ENCODE measurements at regions not wholly inside any gene's neighbourhood (a gene's known extent, or its start where the extent isn't known, plus 50 kb on each side); places are given as distances from the start of the nearest gene placed in this dataset.
A peak's percentile ranks its signal among the peaks of the same experiment; 100 is the strongest.

- no peak overlapping the region for H3K27ac ChIP-seq
- no peaks in the 10 kb centered on the region for H3K36me3 ChIP-seq
- peaks cover 0 to 50% (median 9%) of the 10 kb centered on the region in 4 donors for H3K4me1 ChIP-seq
- no peak overlapping the region for H3K4me3 ChIP-seq
- no peaks in the 10 kb centered on the region for H3K27me3 ChIP-seq
- intact Hi-C loops (cut with DNase I), result no loop called here
- DNase-seq (no peak), ATAC-seq (no peak)
- TF ChIP-seq CTCF (IDR thresholded peaks at IDR 0.05) (no peak), POLR2A (IDR thresholded peaks at IDR 0.05) (no peak)
- 81% methylated on average over 4 of the region's 6 CpGs for WGBS (ENCODE audit: insufficient coverage, low coverage, low lambda C conversion rate, missing lambda C conversion rate)
- H3K9me3 ChIP-seq, result no peaks in the 10 kb centered on the region
Measured at GRCh38 chr2:134133622-134134312, 120.1 kb upstream of the MGAT5 start.

GRCh38 chr2:134134313-134134706 is 119.6 kb upstream of the MGAT5 start:
- H3K36me3 ChIP-seq, result no peaks in the 10 kb centered on the region
- DNase-seq (no peak), ATAC-seq (no peak)
- H3K4me1 ChIP-seq, result peaks cover 0 to 53% (median 9%) of the 10 kb centered on the region in 4 donors
- H3K27ac ChIP-seq, result no peak overlapping the region
- intact Hi-C loops (cut with DNase I), result no loop called here
- no peak overlapping the region for H3K4me3 ChIP-seq
- TF ChIP-seq CTCF (IDR thresholded peaks at IDR 0.05) (no peak), POLR2A (IDR thresholded peaks at IDR 0.05) (no peak)
- H3K9me3 ChIP-seq, result no peaks in the 10 kb centered on the region
- 78% methylated on average over 1 of the region's 2 CpGs for WGBS (ENCODE audit: insufficient coverage, low coverage, low lambda C conversion rate, missing lambda C conversion rate)
- H3K27me3 ChIP-seq, result no peaks in the 10 kb centered on the region

GRCh38 chr2:134134827-134135226 is 119.0 kb upstream of the MGAT5 start:
- H3K4me1 ChIP-seq, result peaks cover 0 to 59% (median 12%) of the 10 kb centered on the region in 4 donors
- H3K36me3 ChIP-seq, result no peaks in the 10 kb centered on the region
- no peaks in the 10 kb centered on the region for H3K9me3 ChIP-seq
- WGBS (ENCODE audit: insufficient coverage, low coverage, low lambda C conversion rate, missing lambda C conversion rate), result 35% methylated on average over 3 of the region's 3 CpGs
- no peaks in the 10 kb centered on the region for H3K27me3 ChIP-seq
- no peak overlapping the region for H3K27ac ChIP-seq
- TF ChIP-seq POLR2A (IDR thresholded peaks at IDR 0.05) (no peak), CTCF (IDR thresholded peaks at IDR 0.05) (no peak)
- intact Hi-C loops (cut with DNase I), result no loop called here
- no peak for DNase-seq
- ATAC-seq, result no peak
- no peak overlapping the region for H3K4me3 ChIP-seq

- WGBS (ENCODE audit: insufficient coverage, low coverage, low lambda C conversion rate, missing lambda C conversion rate), result 13% methylated on average over 2 of the region's 2 CpGs
- intact Hi-C loops (cut with DNase I), result no loop called here
- Histone ChIP-seq H3K4me3 (no peak overlapping the region), H3K4me1 (peaks cover 0 to 68% (median 13%) of the 10 kb centered on the region in 4 donors), H3K9me3 (no peaks in the 10 kb centered on the region), H3K36me3 (no peaks in the 10 kb centered on the region), H3K27me3 (no peaks in the 10 kb centered on the region), H3K27ac (no peak overlapping the region)
- TF ChIP-seq CTCF (IDR thresholded peaks at IDR 0.05) (no peak), POLR2A (IDR thresholded peaks at IDR 0.05) (no peak)
- ATAC-seq (peak in 1 of 4 donors; percentile 6), DNase-seq (no peak)
Measured at GRCh38 chr2:134135793-134136192, 118.1 kb upstream of the MGAT5 start.

Measured in right lobe of liver (tissue), 6 donors.